ENCODE measurements at regions not wholly inside any gene's neighbourhood (a gene's known extent, or its start where the extent isn't known, plus 50 kb on each side); places are given as distances from the start of the nearest gene placed in this dataset.

- intact Hi-C loops (cut with DNase I): no loop called here
- Histone ChIP-seq H3K4me3 (no peak overlapping the region), H3K27me3 (no peaks in the 10 kb centered on the region), H3K9me3 (no peaks in the 10 kb centered on the region), H3K4me1 (peaks cover 0 to 4% of the 10 kb centered on the region in 2 donors), H3K27ac (no peak overlapping the region), H3K36me3 (no peaks in the 10 kb centered on the region)
- DNase-seq (peak in 1 of 4 donors; percentile 57), ATAC-seq (peak; percentile 21)
- TF ChIP-seq CTCF (IDR thresholded peaks at IDR 0.05): no peak
Measured at GRCh38 chr3:146307456-146307725, 56.5 kb upstream of the PLSCR4 start.

DNA sequence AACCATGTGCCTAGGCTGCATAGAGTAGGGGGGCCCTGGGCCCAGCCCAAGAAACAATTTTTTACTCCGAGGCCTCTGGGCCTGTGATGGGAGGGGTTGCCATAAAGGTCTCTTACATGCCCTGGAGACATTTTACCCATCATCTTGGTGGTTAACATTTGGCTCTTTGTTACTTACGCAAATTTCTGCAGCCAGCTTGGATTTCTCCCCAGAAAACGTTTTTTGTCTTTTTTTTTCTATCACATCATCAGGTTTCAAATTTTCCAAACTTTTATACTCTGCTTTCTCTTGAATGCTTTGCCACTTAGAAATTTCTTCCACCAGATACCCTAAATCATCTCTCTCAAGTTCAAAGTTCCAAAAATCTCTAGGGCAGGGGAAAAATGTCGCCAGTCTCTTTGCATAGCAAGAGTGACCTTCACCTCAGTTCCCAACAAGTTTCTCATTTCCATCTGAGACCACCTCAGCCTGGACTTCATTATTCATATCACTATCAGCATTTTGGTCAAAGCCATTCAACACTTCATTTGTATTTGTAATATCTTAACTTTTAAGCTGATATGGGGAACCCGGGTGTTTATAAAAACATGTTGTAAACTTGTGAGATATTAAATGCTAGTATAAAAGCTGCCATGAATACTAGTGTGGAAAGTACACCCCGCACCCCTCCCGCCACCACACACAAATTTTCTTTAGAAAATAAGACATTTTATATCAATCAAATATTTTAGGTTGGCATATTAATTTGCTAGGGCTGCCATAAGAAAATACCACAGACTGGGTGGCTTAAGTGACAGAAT, 56.0 kb upstream of the PLSCR4 start:
- Histone ChIP-seq H3K27me3 (no peaks in the 10 kb centered on the region), H3K9me3 (no peaks in the 10 kb centered on the region), H3K36me3 (no peaks in the 10 kb centered on the region), H3K4me3 (no peak overlapping the region), H3K27ac (no peak overlapping the region), H3K4me1 (peaks cover 0 to 4% of the 10 kb centered on the region in 2 donors)
- intact Hi-C loops (cut with DNase I): no loop called here
- peak; percentile 50 for ATAC-seq
- TF ChIP-seq CTCF (IDR thresholded peaks at IDR 0.05): no peak
- peak in 2 of 4 donors; percentile 57 to 64 for DNase-seq

DNA sequence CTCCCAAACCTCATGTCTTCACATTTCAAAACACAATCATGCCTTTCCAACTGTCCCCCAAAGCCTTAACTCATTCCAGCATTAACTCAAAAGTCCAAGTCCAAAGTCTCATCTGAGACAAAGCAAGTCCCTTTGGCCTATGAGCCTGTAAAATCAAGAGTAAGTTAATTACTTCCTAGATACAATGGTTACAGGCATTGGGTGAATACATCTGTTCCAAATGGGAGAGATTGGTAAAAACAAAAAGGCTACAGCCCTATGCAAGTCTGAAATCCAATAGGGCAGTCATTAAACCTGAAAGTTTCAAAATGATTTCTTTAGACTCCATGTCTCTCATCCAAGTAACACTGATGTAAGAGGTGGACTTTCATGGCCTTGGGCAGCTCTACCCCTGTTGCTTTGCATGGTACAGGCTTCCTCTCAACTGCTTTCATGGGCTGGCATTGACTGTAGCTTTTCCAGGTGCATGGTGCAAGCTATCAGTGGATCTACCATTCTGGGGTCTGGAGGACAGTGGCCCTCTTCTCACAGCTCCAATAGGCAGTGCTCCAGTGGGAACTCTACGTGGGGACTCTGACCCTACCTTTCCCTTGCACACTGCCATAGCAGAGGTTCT, 55.0 kb upstream of the PLSCR4 start:
- Histone ChIP-seq H3K27me3 (no peaks in the 10 kb centered on the region), H3K4me1 (peaks cover 0 to 4% of the 10 kb centered on the region in 2 donors), H3K27ac (no peak overlapping the region), H3K36me3 (no peaks in the 10 kb centered on the region), H3K9me3 (no peaks in the 10 kb centered on the region), H3K4me3 (no peak overlapping the region)
- no peak for TF ChIP-seq CTCF (IDR thresholded peaks at IDR 0.05)
- no peak for DNase-seq
- ATAC-seq: no peak
- intact Hi-C loops (cut with DNase I): no loop called here

GRCh38 chr3:146300768-146301167, 49.9 kb upstream of the PLSCR4 start:
- Histone ChIP-seq H3K9me3 (no peaks in the 10 kb centered on the region), H3K36me3 (no peaks in the 10 kb centered on the region), H3K4me3 (no peak overlapping the region), H3K27me3 (no peaks in the 10 kb centered on the region), H3K4me1 (no peaks in the 10 kb centered on the region), H3K27ac (no peak overlapping the region)
- DNase-seq: no peak
- ATAC-seq: no peak
- intact Hi-C loops (cut with DNase I): no loop called here
- TF ChIP-seq CTCF (IDR thresholded peaks at IDR 0.05): no peak
